ENCODE measurements at regions not wholly inside any gene's neighbourhood (a gene's known extent, or its start where the extent isn't known, plus 50 kb on each side); places are given as distances from the start of the nearest gene placed in this dataset.

DNA sequence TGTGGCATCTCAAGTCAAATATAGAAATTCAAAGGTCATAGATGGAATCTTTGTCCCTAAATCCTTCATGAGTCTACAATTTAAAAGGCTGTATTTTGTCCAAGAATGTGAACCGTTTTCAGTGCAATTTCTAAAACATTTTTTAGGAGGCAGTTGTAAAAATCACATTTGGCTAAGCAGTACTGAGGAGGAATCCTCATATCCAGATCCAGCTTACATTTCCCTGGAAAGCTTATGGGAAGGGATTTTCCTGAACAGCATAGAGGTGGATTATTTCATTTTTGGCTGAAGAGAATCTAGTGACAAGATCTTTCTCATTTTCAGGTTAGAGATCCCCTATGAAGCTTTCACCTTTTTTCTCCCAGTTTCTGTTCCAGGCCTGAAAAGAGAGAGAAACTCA is 178.4 kb downstream of the POLR2M start:
- no peaks in the 10 kb centered on the region for H3K4me1 ChIP-seq (ENCODE audit: insufficient read depth, low read length)
- no peaks in the 10 kb centered on the region for H4K20me1 ChIP-seq (ENCODE audit: insufficient read depth, low read length)
- H3K27ac ChIP-seq (ENCODE audit: low read length) = no peak overlapping the region
- no peak overlapping the region for H3K4me2 ChIP-seq (ENCODE audit: insufficient read depth, low read length)
- TF ChIP-seq EZH2 (IDR thresholded peaks at IDR 0.05; ENCODE audit: borderline replicate concordance, low read depth, low read length, severe bottlenecking) = no peak
- TF ChIP-seq, protein P1, sequence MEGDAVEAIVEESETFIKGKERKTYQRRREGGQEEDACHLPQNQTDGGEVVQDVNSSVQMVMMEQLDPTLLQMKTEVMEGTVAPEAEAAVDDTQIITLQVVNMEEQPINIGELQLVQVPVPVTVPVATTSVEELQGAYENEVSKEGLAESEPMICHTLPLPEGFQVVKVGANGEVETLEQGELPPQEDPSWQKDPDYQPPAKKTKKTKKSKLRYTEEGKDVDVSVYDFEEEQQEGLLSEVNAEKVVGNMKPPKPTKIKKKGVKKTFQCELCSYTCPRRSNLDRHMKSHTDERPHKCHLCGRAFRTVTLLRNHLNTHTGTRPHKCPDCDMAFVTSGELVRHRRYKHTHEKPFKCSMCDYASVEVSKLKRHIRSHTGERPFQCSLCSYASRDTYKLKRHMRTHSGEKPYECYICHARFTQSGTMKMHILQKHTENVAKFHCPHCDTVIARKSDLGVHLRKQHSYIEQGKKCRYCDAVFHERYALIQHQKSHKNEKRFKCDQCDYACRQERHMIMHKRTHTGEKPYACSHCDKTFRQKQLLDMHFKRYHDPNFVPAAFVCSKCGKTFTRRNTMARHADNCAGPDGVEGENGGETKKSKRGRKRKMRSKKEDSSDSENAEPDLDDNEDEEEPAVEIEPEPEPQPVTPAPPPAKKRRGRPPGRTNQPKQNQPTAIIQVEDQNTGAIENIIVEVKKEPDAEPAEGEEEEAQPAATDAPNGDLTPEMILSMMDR (IDR thresholded peaks at IDR 0.05; ENCODE audit: borderline replicate concordance, extremely low read depth, low read length, poor library complexity, severe bottlenecking) = no peak
- no peaks in the 10 kb centered on the region for H3K36me3 ChIP-seq (ENCODE audit: insufficient read depth, low read length)
- no peak overlapping the region for H3K4me3 ChIP-seq (ENCODE audit: low read depth in 1 of 2, low read length in 2 of 2)
- no peak overlapping the region for H2AFZ ChIP-seq (ENCODE audit: low read depth, low read length)
- peaks cover 12% of the 10 kb centered on the region for H3K27me3 ChIP-seq (ENCODE audit: insufficient read depth, low read length, poor library complexity)
- H3K79me2 ChIP-seq (ENCODE audit: insufficient read depth, low read length) = no peaks in the 10 kb centered on the region
- DNase-seq = no peak
- ATAC-seq (ENCODE audit: insufficient read depth, low read depth) = no peak
- H3K9ac ChIP-seq (ENCODE audit: low read depth, low read length) = no peak overlapping the region
- H3K9me3 ChIP-seq (ENCODE audit: insufficient read depth, low read length, severe bottlenecking) = no peaks in the 10 kb centered on the region

DNA sequence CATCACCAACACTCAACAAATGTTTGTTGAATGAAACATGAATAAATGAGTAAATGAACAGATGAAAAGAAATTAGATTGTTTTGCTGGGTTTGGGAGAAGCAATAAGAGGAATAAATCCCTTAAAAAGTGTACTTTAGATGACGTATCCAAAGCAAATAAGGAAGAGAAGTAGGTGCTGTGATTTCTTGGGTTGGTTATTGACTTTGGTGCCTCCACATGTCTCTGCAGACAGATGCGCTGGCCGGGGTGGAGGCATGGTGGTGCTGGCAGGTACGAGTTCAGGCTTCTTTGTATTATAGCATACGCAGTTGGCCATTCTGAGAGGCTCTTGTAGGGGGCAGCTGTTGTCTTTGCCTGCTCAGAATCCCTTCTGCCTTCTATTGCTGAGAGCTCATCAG is 178.9 kb downstream of the POLR2M start:
- no peak overlapping the region for H3K4me3 ChIP-seq (ENCODE audit: low read depth in 1 of 2, low read length in 2 of 2)
- H3K4me1 ChIP-seq (ENCODE audit: insufficient read depth, low read length) = no peaks in the 10 kb centered on the region
- H3K9me3 ChIP-seq (ENCODE audit: insufficient read depth, low read length, severe bottlenecking) = no peaks in the 10 kb centered on the region
- no peak overlapping the region for H3K4me2 ChIP-seq (ENCODE audit: insufficient read depth, low read length)
- no peak overlapping the region for H2AFZ ChIP-seq (ENCODE audit: low read depth, low read length)
- no peaks in the 10 kb centered on the region for H3K79me2 ChIP-seq (ENCODE audit: insufficient read depth, low read length)
- no peaks in the 10 kb centered on the region for H3K36me3 ChIP-seq (ENCODE audit: insufficient read depth, low read length)
- H4K20me1 ChIP-seq (ENCODE audit: insufficient read depth, low read length) = no peaks in the 10 kb centered on the region
- H3K27me3 ChIP-seq (ENCODE audit: insufficient read depth, low read length, poor library complexity) = peaks cover 10% of the 10 kb centered on the region
- DNase-seq (no peak), ATAC-seq (ENCODE audit: insufficient read depth, low read depth) (no peak)
- no peak overlapping the region for H3K9ac ChIP-seq (ENCODE audit: low read depth, low read length)
- H3K27ac ChIP-seq (ENCODE audit: low read length) = no peak overlapping the region
- no peak for TF ChIP-seq EZH2 (IDR thresholded peaks at IDR 0.05; ENCODE audit: borderline replicate concordance, low read depth, low read length, severe bottlenecking)
- TF ChIP-seq, protein P1 (IDR thresholded peaks at IDR 0.05; ENCODE audit: borderline replicate concordance, extremely low read depth, low read length, poor library complexity, severe bottlenecking) = no peak

DNA sequence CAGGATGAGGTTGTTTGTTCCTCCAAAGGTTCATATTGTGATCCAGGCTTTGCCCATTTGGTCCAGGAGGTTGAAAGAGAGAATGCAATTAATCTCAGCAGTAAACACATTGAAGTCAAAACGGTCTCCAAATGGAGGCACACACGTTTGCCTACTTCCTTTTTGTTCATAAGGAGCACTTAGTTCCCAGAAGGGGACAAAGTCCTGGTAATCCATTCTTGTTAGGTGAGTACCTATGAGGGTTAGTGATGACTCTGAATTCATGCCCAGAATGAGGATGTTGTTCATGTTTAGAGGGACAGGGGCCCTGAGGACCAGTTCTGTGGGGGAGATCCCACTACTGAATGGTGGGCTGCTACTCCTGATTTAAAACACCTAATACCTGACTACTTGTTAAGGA is 177.7 kb downstream of the ALDH1A2 start:
- no peak overlapping the region for H3K9ac ChIP-seq (ENCODE audit: low read depth, low read length)
- no peak for TF ChIP-seq EZH2 (IDR thresholded peaks at IDR 0.05; ENCODE audit: borderline replicate concordance, low read depth, low read length, severe bottlenecking)
- no peak for DNase-seq
- no peak overlapping the region for H3K4me2 ChIP-seq (ENCODE audit: insufficient read depth, low read length)
- peaks cover 5% of the 10 kb centered on the region for H3K27me3 ChIP-seq (ENCODE audit: insufficient read depth, low read length, poor library complexity)
- H3K4me1 ChIP-seq (ENCODE audit: insufficient read depth, low read length) = no peaks in the 10 kb centered on the region
- H3K9me3 ChIP-seq (ENCODE audit: insufficient read depth, low read length, severe bottlenecking) = no peaks in the 10 kb centered on the region
- H3K79me2 ChIP-seq (ENCODE audit: insufficient read depth, low read length) = no peaks in the 10 kb centered on the region
- H3K36me3 ChIP-seq (ENCODE audit: insufficient read depth, low read length) = no peaks in the 10 kb centered on the region
- H3K4me3 ChIP-seq (ENCODE audit: low read depth in 1 of 2, low read length in 2 of 2) = no peak overlapping the region
- no peak for ATAC-seq (ENCODE audit: insufficient read depth, low read depth)
- no peak overlapping the region for H3K27ac ChIP-seq (ENCODE audit: low read length)
- no peak overlapping the region for H2AFZ ChIP-seq (ENCODE audit: low read depth, low read length)
- H4K20me1 ChIP-seq (ENCODE audit: insufficient read depth, low read length) = no peaks in the 10 kb centered on the region

DNA sequence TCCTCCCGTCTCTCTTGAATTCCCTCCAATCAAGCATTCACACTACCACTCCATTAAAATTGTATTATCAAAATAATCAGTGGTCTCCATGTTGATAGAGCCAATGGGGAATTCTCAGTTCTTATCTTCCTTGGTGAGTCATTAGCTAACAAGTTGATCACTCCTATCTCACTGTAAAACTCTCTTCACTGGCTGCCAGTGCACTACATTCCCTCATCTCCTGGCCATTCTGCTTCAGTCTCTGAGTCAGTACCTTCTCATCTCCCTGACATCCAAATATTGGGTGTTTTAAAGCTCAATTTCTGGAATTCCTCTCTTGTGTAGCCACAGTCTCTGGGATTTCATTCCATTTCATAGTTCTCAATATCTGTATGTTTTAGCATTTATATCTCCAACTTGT is 175.2 kb downstream of the ALDH1A2 start:
- Histone ChIP-seq H3K36me3 (ENCODE audit: insufficient read depth, low read length) (no peaks in the 10 kb centered on the region), H3K27me3 (ENCODE audit: insufficient read depth, low read length, poor library complexity) (peaks cover 3% of the 10 kb centered on the region), H2AFZ (ENCODE audit: low read depth, low read length) (no peak overlapping the region), H3K9ac (ENCODE audit: low read depth, low read length) (no peak overlapping the region), H4K20me1 (ENCODE audit: insufficient read depth, low read length) (no peaks in the 10 kb centered on the region), H3K4me2 (ENCODE audit: insufficient read depth, low read length) (no peak overlapping the region), H3K79me2 (ENCODE audit: insufficient read depth, low read length) (no peaks in the 10 kb centered on the region), H3K9me3 (ENCODE audit: insufficient read depth, low read length, severe bottlenecking) (no peaks in the 10 kb centered on the region), H3K4me3 (ENCODE audit: low read depth in 1 of 2, low read length in 2 of 2) (no peak overlapping the region), H3K27ac (ENCODE audit: low read length) (no peak overlapping the region), H3K4me1 (ENCODE audit: insufficient read depth, low read length) (no peaks in the 10 kb centered on the region)
- TF ChIP-seq EZH2 (IDR thresholded peaks at IDR 0.05; ENCODE audit: borderline replicate concordance, low read depth, low read length, severe bottlenecking) = no peak
- TF ChIP-seq, protein P1 (IDR thresholded peaks at IDR 0.05; ENCODE audit: borderline replicate concordance, extremely low read depth, low read length, poor library complexity, severe bottlenecking) = no peak
- ATAC-seq (ENCODE audit: insufficient read depth, low read depth) (no peak), DNase-seq (no peak)
